ENCODE measurements at regions not wholly inside any gene's neighbourhood (a gene's known extent, or its start where the extent isn't known, plus 50 kb on each side); places are given as distances from the start of the nearest gene placed in this dataset.

- no peak for TF ChIP-seq EP300 (IDR thresholded peaks at IDR 0.05)
- TF ChIP-seq, protein P1, sequence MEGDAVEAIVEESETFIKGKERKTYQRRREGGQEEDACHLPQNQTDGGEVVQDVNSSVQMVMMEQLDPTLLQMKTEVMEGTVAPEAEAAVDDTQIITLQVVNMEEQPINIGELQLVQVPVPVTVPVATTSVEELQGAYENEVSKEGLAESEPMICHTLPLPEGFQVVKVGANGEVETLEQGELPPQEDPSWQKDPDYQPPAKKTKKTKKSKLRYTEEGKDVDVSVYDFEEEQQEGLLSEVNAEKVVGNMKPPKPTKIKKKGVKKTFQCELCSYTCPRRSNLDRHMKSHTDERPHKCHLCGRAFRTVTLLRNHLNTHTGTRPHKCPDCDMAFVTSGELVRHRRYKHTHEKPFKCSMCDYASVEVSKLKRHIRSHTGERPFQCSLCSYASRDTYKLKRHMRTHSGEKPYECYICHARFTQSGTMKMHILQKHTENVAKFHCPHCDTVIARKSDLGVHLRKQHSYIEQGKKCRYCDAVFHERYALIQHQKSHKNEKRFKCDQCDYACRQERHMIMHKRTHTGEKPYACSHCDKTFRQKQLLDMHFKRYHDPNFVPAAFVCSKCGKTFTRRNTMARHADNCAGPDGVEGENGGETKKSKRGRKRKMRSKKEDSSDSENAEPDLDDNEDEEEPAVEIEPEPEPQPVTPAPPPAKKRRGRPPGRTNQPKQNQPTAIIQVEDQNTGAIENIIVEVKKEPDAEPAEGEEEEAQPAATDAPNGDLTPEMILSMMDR (IDR thresholded peaks at IDR 0.05), result no peak
- TF ChIP-seq POLR2A (IDR thresholded peaks at IDR 0.05), result no peak
These were observed 125.8 kb downstream of the OXSM start for GRCh38 chr3:25915673-25916072.

Measured in stomach (tissue), 4 donors.